ENCODE measurements at regions not wholly inside any gene's neighbourhood (a gene's known extent, or its start where the extent isn't known, plus 50 kb on each side); places are given as distances from the start of the nearest gene placed in this dataset.
"Not testable (repeated sequence)": the region's sequence is repeated elsewhere in the genome, so short reads cannot be mapped to it uniquely, and the experiment has no call there.

GRCh38 chr3:191111722-191112121, 87.3 kb upstream of the OSTN start:
- Histone ChIP-seq H3K9me3 (replicated peaks) (no peaks in the 10 kb centered on the region), H3K27me3 (no peaks in the 10 kb centered on the region), H3K27ac (no peak overlapping the region), H3K36me3 (no peaks in the 10 kb centered on the region), H3K4me3 (no peak overlapping the region), H3K4me1 (no peaks in the 10 kb centered on the region)
- no peak for DNase-seq

DNA sequence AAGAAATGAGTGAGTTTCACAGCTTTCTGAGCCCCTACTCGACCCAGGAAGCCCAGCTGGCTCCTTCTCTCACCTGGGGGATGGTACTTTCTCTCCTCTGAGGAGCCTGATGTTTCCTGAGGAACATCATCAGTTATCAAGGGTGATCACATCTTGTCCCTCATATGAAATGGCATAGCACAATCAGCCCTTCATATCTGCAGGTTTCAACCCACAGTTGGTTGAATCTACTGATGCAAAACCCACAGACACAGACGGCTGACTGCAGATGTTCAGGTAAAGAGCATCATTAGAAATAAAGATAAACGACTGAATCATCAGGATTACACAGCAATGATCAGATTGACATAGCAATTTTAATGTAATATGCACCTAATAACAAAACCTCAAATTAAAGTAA, 93.6 kb upstream of the OSTN start:
- H3K27ac ChIP-seq = no peak overlapping the region

DNA sequence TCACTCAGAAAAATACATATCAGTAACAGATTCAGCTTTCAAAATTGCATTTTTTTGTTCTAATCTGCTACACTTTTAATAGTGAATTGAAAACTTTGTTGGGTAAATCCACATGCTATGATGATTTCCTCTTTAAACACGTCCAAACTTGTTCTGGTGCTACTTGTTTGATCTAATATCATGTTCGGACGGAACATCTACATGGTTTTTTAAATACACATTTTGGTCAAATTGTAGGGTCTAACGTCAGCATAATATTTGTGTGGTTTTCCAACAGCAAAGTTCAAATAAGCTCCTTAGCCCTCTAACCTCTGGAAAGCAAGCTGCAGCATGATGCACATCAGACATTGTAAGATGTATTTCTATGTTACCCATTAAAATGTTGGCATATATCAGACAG, 98.5 kb upstream of the OSTN start:
- H3K27ac ChIP-seq = no peak overlapping the region
- H3K27me3 ChIP-seq = no peaks in the 10 kb centered on the region
- no peak overlapping the region for H3K4me3 ChIP-seq
- no peaks in the 10 kb centered on the region for H3K36me3 ChIP-seq
- no peaks in the 10 kb centered on the region for H3K9me3 ChIP-seq (replicated peaks)
- DNase-seq = no peak
- no peaks in the 10 kb centered on the region for H3K4me1 ChIP-seq

More for the DNA sequence above, 93.6 kb upstream of the OSTN start:
- Histone ChIP-seq H3K27me3 (no peaks in the 10 kb centered on the region), H3K4me1 (no peaks in the 10 kb centered on the region), H3K4me3 (no peak overlapping the region), H3K9me3 (replicated peaks) (no peaks in the 10 kb centered on the region), H3K36me3 (no peaks in the 10 kb centered on the region)
- DNase-seq = no peak

DNA sequence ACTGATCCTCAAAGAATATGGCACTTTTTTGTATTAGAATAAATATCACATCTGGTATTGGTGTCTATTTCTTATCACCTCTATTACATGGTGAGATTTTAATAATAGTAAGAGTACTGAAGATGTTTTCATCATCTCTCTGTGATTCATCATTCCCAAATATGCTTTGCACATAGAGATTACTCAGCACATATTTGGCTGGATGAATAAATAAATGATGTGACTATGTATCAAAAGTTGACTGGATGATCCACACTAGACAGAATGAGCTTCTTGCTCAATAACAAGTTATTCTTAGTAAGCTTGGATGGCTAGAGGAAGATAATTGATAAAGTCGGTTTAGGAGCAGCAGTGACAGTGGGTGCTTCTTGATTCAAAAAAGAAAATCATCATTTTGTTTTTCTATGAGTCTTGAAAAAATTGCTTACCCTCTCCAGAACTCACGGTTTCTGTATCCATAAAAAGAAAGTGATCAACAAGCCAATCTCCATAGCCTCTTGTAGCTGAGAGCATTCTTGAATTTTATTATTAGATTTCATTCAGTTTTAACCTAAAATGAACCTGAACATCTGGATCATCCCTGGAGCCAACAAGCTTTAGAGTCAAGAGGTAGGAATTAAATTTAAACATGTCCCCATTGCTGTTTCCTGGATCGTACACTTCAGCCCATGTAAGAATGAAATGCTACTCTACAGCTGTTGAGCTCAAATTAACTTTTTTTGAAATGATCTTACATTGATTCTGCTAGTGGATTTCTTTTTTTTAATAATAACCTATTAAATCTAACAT, 104.8 kb upstream of the OSTN start:
- no peak overlapping the region for H3K27ac ChIP-seq
- DNase-seq = no peak
- no peaks in the 10 kb centered on the region for H3K4me1 ChIP-seq
- no peaks in the 10 kb centered on the region for H3K9me3 ChIP-seq (replicated peaks)
- no peaks in the 10 kb centered on the region for H3K36me3 ChIP-seq
- no peak overlapping the region for H3K4me3 ChIP-seq
- H3K27me3 ChIP-seq = no peaks in the 10 kb centered on the region

DNA sequence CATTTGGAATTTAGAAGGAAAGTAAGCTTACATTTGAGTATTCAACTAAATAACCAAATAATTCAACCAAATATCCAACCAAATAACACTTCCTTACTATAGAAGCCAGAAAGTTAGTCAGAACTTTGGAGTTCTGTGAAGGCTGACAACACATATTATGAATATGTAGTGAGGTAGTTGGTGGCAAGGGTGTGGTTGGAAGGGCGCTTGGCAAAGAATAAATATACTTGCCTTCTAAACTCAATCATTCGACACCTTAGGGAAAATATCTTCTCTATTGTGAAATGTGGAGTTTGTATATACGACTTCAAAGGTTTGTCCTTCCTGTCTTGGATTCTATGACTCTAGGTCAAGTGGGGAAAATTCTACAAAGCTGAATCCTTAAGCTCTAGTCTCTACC, 111.7 kb upstream of the OSTN start:
- DNase-seq = no peak
- H3K36me3 ChIP-seq = no peaks in the 10 kb centered on the region
- H3K27me3 ChIP-seq = no peaks in the 10 kb centered on the region
- no peak overlapping the region for H3K27ac ChIP-seq
- no peaks in the 10 kb centered on the region for H3K9me3 ChIP-seq (replicated peaks)
- H3K4me3 ChIP-seq = no peak overlapping the region
- no peaks in the 10 kb centered on the region for H3K4me1 ChIP-seq

GRCh38 chr3:191085091-191085490, 114.0 kb upstream of the OSTN start:
- Histone ChIP-seq H3K9me3 (replicated peaks) (no peaks in the 10 kb centered on the region), H3K27me3 (no peaks in the 10 kb centered on the region), H3K27ac (no peak overlapping the region), H3K36me3 (no peaks in the 10 kb centered on the region), H3K4me1 (no peaks in the 10 kb centered on the region), H3K4me3 (no peak overlapping the region)
- no peak for DNase-seq

- not testable (repeated sequence) for H3K4me1 ChIP-seq; H3K27ac ChIP-seq; DNase-seq; H3K9me3 ChIP-seq (replicated peaks); H3K27me3 ChIP-seq; H3K36me3 ChIP-seq; H3K4me3 ChIP-seq
Measured at GRCh38 chr3:191078913-191079312, 120.1 kb upstream of the OSTN start.

DNA sequence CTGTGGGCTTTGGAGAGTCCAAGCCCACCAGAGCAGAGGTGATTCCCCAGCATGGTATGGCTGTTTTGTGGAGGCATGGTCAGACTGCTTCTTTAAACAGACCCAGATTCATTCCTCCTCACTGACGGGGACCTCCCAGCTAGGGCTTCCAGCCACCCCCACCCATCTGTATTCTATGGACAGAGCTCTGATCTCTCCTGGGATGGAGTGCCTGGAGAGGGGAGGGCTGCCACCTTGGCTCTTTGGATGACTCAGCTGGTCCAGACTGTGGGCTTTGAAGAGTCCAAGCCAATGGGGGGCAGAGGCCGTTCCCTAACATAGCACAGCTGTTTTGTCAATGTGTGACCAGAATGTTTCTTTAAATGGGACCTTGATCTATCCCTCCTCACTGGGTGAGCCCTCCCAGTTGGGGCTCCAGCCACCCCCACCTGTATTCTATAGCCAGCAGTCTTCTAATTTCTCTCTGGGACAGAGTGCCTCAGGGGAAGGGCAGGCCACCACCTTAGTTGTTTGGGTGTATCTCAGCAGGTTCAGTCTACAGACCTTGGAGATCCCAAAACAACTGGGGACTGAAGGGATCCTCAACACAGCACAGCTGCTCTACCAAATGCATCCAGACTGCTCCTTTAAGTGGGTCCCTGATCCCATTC, 122.0 kb upstream of the OSTN start:
- no peak overlapping the region for H3K4me3 ChIP-seq
- no peaks in the 10 kb centered on the region for H3K4me1 ChIP-seq
- H3K9me3 ChIP-seq (replicated peaks) = no peaks in the 10 kb centered on the region
- H3K27ac ChIP-seq = no peak overlapping the region
- no peak for DNase-seq
- no peaks in the 10 kb centered on the region for H3K27me3 ChIP-seq
- no peaks in the 10 kb centered on the region for H3K36me3 ChIP-seq

DNA sequence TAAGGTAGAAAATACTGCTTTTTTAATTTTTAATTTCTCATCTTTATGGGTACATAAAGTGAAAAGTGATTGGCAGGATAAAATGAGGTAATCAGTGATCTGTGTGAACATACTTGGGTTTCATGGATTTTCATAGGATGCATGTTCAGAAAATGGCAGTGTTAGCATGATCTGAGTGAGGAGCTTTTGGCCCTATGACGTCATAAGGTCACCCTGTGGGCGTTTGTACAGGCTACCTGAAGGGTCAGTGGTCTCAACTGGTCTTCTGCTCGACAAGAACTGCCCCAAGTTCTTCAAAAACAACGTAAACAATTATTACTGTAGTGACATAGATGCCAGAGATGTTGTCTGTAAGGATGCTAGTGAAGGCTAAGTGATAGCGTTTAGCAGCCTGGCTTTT, 124.5 kb upstream of the OSTN start:
- Histone ChIP-seq H3K27me3 (no peaks in the 10 kb centered on the region), H3K27ac (no peak overlapping the region)
- no peak for DNase-seq

GRCh38 chr3:191070762-191071403, 128.2 kb upstream of the OSTN start:
- DNase-seq = no peak

More for the DNA sequence above, 124.5 kb upstream of the OSTN start:
- Histone ChIP-seq H3K9me3 (replicated peaks) (no peaks in the 10 kb centered on the region), H3K4me3 (no peak overlapping the region), H3K4me1 (no peaks in the 10 kb centered on the region), H3K36me3 (no peaks in the 10 kb centered on the region)

DNA sequence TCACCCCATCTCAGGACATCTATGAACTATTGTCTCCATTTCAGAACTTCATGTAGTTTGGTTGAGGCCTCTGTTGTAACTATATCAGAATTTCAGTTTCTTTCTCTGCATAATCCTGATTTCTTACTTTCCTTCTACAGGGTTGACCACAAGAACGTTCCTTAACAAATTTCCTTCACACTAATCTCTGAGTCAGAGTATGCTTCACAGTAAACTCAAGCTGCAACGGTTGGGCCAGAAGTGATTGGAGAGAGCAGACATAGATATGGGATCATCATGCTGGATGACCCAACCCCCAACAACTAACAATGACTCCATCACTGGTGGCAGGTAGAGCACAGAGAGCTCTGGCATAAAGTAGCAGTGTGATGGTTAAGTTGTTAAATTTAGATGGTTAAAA, 128.8 kb upstream of the OSTN start:
- Histone ChIP-seq H3K27me3 (no peaks in the 10 kb centered on the region), H3K36me3 (no peaks in the 10 kb centered on the region), H3K27ac (no peak overlapping the region), H3K4me3 (no peak overlapping the region), H3K4me1 (no peaks in the 10 kb centered on the region), H3K9me3 (replicated peaks) (no peaks in the 10 kb centered on the region)
- no peak for DNase-seq

More at GRCh38 chr3:191070762-191071403, 128.2 kb upstream of the OSTN start:
- Histone ChIP-seq H3K4me1 (no peaks in the 10 kb centered on the region), H3K36me3 (no peaks in the 10 kb centered on the region), H3K9me3 (replicated peaks) (no peaks in the 10 kb centered on the region), H3K4me3 (no peak overlapping the region), H3K27ac (no peak overlapping the region), H3K27me3 (no peaks in the 10 kb centered on the region)

DNA sequence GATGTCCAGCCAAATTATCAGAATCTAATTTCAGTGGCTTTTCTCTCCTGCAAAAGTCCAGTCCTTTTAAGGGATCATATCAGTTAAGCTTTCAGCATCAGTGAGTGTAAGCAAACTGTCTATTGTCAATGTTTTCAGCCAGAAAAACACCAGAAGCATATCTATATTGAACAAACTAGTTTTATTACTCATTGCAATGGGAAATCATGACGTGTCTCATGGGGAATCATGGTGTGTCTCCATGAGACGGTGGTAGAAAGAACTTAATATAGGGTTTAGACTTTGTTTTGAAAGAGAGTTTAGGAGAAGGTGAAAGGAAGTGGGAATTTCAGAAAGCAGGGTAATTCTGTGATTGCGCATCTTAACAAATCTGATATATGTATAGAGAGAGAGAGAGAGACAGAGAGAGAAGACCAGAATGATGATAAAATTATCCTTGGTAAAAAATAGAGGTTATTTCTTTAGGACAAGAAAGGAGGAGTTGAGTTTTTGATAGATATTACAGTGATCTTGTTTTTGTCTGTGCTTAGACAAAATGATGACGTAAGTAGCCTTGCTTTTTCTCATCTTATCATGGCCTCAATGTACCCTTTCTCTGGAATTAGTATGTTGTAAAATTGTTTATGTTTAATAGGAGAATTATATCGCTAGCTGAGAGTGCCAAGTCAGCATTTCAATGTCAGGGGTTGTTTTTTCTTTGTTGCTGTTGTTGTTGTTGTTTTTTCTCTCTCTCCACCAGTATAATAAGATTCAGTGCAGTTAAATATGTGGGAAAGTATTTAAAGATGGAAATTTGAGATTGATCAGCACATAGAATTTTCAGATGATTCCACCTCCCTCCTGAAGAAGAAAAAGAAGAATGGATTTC, 129.9 kb upstream of the OSTN start:
- H3K27ac ChIP-seq = no peak overlapping the region
- DNase-seq = no peak
- H3K36me3 ChIP-seq = no peaks in the 10 kb centered on the region

DNA sequence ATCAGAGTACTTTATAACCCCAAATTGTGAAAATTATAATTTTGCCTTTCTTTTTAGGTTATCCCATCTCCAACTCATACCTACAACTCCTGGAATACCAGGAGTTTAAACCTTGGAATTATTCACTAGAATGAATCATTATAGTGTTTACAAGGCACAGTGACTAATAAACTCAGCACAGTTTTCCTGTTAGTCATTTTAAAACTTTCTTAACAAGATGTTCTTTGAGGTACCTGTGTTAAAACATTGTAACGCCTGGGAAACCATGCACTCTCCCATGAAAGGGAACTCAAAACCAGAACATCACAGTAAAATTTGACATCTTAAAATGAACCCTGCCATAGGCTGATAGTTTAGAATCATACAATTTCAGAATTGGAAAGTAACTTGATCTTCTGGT, 132.4 kb upstream of the OSTN start:
- Histone ChIP-seq H3K36me3 (no peaks in the 10 kb centered on the region), H3K9me3 (replicated peaks) (no peaks in the 10 kb centered on the region), H3K27me3 (no peaks in the 10 kb centered on the region), H3K4me3 (no peak overlapping the region), H3K27ac (no peak overlapping the region), H3K4me1 (no peaks in the 10 kb centered on the region)
- no peak for DNase-seq

More for the DNA sequence above, 129.9 kb upstream of the OSTN start:
- Histone ChIP-seq H3K4me3 (no peak overlapping the region), H3K27me3 (no peaks in the 10 kb centered on the region), H3K9me3 (replicated peaks) (no peaks in the 10 kb centered on the region), H3K4me1 (no peaks in the 10 kb centered on the region)

GRCh38 chr3:191065181-191065805, 133.7 kb upstream of the OSTN start:
- Histone ChIP-seq H3K9me3 (replicated peaks) (no peaks in the 10 kb centered on the region), H3K27me3 (no peaks in the 10 kb centered on the region), H3K27ac (no peak overlapping the region), H3K4me1 (no peaks in the 10 kb centered on the region), H3K36me3 (no peaks in the 10 kb centered on the region), H3K4me3 (no peak overlapping the region)
- DNase-seq = no peak
